Testis (tissue), 2 donors: ENCODE measurements at regions not wholly inside any gene's neighbourhood (a gene's known extent, or its start where the extent isn't known, plus 50 kb on each side); places are given as distances from the start of the nearest gene placed in this dataset.

Experiments used
- POLR2A ChIP-seq: fragments of 450-650 bp; IDR thresholded peaks from one replicate; pipeline ENCODE4 v1.6.1; 2017; ENCODE audit warnings: antibody characterized with exemption, mild to moderate bottlenecking, moderate library complexity
- TF ChIP-seq, protein P1 (sequence below), 3 experiments: fragments of 450-650 bp in 2 of 3; fragments of 200-600 bp in 1 of 3; sonication (generic) in 1 of 3; IDR thresholded peaks; one replicate each; pipeline ENCODE4 v1.5.1; 2016 to 2019; ENCODE audit warnings: antibody characterized with exemption in 3 of 3, mild to moderate bottlenecking in 2 of 3, moderate library complexity in 1 of 3

DNA sequence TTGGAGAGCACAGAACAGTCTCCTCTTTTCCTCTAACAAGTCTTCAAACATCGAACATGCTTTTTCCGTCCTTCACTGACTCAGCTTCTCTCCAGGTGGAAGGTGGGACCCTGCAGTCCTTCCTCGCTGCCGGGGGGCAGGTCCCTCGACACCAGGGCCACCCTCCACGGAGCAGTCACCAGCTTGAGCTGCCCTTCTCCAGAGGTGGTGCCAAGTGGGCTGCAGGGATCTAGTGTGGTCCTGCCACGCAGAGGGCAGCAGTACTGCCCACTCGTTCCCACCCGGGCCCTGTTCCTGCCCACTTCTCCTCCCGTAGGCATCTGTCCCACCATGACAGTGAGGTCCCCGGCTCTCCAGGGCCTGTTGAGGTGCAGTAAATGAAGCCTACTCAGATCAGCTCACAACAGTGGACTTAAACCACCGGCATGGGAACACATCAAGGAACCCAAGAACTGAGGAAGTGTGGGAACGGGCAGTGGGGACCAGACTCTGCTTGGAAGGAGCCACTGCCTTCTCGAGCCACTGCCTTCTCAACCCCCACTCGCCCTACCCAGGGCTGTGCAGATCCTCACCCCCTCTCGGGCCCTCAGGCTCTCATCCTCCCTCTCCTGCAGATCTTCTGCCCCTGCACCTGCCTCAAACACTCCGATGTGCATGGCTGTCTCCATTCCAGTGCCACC is 153.9 kb downstream of the OAT start:
- TF ChIP-seq, protein P1, sequence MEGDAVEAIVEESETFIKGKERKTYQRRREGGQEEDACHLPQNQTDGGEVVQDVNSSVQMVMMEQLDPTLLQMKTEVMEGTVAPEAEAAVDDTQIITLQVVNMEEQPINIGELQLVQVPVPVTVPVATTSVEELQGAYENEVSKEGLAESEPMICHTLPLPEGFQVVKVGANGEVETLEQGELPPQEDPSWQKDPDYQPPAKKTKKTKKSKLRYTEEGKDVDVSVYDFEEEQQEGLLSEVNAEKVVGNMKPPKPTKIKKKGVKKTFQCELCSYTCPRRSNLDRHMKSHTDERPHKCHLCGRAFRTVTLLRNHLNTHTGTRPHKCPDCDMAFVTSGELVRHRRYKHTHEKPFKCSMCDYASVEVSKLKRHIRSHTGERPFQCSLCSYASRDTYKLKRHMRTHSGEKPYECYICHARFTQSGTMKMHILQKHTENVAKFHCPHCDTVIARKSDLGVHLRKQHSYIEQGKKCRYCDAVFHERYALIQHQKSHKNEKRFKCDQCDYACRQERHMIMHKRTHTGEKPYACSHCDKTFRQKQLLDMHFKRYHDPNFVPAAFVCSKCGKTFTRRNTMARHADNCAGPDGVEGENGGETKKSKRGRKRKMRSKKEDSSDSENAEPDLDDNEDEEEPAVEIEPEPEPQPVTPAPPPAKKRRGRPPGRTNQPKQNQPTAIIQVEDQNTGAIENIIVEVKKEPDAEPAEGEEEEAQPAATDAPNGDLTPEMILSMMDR (IDR thresholded peaks at IDR 0.05), result no peak
- no peak for TF ChIP-seq POLR2A
